Iris pigment epithelial cell (primary cell): ENCODE measurements at regions not wholly inside any gene's neighbourhood (a gene's known extent, or its start where the extent isn't known, plus 50 kb on each side); places are given as distances from the start of the nearest gene placed in this dataset.

Experiments used
- DNase-seq: peaks from one replicate; pipeline ENCODE4 v3.0.0-alpha.2; 2011; ENCODE audit warnings: low read depth

DNA sequence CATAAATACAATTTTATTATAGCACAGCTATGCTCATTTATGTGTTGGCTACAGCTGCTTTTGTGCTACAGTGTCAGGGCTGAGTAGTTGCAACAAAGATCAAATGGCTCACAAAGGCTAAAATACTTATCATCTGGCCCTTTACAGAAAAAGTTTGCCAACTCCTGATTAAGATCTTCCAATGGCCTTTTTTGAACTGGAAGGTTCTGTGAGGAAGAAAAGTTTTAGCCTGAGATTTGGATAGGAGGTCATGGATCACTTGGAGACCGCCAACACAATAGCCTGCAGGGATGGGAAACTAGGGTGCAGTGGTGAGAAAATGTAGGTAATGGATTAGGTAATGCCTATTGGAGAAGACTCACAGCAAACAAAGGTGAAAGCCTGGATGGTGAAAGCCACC, 169.8 kb downstream of the NOC3L start:
- peak; percentile 35 for DNase-seq

DNA sequence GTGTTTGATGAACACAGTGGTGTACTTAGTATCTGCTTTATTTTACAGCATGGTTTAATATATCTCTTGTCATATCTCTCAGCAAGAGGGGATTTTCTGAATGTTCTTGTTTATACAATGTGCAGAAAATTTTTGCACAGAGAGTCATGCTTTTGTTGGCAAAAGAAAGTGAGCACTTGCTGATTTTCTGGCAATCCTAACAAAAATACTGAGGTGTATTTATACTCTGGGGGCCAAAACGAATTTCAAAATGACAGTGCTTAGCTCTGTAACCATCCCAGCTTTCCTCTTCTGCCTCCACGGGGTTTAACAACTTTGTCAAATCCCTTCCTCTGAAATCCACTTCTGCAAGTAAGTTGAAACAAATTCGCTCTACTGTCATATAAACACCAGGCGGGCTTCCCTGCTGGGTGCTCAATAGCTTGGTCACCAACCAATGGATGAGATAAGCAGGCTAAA, 169.2 kb downstream of the NOC3L start:
- DNase-seq: peak; percentile 88

DNA sequence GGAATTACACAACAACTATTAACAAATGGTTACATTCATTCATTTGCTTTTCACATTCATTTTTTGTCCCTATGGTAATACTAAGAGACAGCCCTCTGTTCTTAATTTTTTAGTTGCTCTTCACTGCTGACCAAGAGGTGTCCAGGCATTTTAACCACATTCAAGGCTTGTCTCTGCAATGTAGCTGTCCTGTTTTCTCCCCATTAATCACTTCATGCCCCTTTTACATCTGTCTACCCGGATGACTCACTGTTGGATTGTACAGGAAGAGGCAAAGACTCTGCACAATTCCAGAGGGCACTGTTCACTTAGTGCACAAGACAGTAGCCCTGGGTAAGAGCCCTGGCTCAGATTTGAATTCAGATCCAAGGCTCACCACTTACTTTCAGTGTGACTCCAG, 168.5 kb downstream of the NOC3L start:
- peak; percentile 73 for DNase-seq

DNA sequence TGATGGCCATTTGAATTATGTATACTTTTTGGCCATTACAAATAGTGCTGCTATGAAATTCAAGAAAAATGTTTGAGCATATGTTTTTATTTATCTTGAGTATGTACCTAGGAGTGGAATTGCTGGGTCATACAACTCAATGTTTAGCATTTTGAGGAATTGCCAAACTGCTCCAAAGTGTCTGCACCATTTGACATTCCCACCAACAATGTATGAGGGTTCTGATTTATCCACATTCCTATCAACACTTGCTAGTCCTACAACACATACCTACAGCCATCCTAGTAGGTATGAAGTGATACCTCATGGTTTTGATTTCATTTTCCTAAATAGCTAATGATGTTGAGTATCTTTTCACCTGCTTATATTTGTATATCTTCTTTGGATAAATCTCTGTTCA, 165.5 kb downstream of the NOC3L start:
- DNase-seq: no peak

DNA sequence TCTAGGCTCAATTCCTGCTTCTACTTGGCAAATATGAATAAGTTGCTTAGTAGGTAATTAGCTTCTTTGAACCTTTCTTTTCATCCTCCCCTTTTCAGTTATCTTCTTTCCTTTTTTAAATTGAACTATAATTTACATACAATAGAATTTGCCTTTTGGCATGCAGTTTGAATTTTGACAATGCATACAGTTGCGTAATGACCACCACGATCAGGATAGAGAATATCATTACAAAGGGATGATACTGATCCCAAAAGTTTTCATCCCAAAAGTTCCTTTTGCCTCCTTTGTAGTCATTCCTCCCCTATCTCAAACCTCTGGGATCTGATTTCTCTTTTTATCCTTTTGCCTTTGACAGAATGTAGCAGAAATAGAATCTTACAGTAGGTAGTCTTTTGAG, 164.4 kb downstream of the NOC3L start:
- DNase-seq: no peak

DNA sequence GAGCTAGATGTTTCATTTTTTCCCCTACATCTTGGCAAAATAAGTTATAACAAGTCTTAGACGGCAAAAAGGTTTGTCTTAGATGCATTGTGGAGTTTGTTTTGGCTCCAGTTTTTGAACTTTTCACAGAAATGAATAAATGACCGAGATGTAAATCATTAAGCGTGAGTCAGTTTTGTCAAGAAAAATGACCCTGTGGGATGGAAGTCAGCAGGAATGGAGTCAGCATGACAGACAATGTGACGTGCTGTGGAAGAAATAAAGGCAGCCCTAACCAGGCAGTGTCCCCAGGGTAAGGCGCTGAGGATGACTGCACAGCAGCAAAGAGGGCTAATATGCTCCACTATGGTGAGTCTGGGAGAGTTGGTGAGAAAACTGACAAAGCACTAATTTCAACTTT, 163.2 kb downstream of the NOC3L start:
- DNase-seq: no peak

DNA sequence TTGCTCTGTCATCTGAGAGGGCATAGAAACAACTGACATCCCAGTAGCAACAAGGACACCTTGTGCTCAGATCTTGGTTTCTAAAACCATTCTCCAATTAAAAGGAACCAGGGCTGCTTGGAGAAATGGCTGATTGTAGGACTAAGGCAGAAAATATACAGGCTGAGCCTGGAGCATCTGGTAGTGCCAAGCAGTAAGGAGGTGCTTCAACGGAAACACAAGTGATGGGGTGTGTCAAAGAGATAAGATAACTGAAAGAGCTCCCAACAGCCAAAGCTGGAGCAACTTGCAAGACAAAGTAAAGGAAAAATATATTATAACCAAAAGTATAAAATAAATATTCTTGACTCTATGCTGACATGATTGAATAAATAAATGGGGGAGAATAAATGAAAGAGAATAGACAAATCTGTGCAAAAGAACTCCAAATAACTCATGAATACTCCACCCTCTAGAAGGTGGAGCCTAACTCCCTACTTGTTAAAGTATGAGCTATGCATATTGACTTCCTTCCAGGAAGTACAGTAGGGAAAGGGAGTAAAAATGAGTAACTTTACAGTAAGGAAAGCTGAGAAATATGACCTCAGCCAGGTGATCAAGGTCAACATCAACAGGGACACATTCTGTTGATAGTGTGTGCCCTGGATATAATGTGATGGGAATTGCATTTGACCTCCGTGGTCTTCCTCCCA, 162.4 kb downstream of the NOC3L start:
- DNase-seq: no peak

DNA sequence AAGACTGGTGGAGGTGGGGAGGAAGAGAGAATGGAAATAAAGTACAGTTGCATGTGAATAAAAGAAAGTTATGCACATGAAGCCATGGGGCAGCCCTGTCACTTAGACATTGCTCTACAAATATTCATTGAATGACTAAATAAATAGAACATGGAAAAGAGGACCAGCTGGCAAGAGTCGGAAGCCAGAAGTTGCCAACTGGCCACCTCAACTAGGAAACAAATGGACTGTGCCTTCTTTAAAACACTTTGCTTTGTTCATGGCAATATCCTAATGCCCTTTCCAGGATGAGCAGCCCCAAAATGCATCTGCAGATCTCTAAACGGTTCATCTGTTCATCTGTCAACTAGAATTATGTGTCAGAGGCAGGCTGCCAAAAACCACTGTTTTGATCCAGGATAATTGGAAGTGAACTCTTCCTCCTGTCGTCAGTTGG, 157.3 kb downstream of the NOC3L start:
- DNase-seq: peak; percentile 30

DNA sequence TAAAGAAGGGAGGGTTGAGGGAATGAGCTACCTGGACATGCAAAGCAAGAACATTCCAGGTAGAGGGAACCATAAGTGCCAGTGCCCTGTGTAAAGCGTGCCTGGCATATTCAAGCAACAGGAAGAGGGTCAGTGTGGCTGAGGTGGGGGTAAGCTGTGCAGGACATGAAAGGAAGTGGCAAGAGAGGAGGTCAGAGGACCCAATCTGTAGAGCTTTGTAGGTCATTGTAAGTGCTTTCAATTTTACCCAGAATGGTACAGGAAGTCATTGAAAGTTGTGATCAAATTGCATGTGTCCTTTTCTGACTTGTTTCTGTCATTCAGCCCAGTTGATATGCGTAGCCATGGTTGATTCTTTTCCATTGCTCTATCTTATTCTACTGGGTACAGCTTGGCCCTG, 156.6 kb downstream of the NOC3L start:
- no peak for DNase-seq

DNA sequence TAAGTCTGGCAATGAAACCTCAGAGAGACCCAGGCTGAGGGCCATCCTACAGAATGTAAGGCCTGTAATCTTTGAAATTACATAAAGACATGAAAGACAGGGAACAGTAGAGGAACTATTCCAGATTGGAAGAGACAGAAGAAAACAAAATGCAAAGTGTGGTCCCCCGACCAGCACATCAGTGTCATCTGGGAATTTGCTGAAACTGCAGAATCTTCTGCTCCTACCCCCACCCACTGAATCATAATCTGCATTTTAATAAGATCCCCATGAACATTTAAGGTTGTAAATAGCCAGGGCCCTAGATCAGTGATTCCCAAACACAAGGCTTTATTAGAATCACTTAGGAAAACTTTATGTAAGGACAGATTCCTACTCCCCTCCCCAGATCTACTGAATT, 154.4 kb downstream of the NOC3L start:
- no peak for DNase-seq

DNA sequence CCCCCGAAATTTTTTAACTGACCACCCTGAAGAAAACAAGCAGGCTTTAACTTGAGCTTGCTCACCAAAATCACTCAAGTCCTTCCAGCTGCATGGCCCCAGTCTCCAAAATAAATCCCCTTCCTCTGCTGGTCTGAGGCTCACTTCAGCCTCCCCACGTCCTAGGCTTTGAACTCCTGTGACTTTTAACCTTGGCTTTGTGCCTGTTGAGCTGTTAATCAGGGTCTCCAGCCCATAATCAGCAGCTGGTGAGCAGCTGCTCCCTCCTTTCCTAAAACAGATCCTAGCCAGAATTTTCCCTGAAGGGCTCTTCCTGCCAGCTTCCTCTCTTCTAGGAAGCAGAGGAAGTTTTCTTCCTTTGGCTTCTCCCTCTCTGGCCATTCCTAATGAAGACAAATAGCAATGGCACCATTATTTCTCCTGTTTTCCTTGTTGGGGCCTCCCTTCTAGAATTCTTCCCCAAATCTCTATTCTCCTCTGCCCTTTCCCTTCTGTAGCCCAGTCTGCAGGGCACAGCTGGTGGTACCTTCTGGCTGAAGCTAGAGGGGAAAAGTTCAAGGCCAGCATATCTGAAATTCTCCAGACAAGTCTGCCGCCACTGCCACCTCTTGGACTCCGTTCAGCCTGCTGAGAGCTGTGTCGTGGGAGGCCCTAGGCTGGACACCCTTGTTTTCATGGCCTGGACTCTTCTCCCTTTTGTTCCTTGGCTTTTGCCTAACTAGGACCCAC, 152.1 kb downstream of the NOC3L start:
- DNase-seq: no peak

DNA sequence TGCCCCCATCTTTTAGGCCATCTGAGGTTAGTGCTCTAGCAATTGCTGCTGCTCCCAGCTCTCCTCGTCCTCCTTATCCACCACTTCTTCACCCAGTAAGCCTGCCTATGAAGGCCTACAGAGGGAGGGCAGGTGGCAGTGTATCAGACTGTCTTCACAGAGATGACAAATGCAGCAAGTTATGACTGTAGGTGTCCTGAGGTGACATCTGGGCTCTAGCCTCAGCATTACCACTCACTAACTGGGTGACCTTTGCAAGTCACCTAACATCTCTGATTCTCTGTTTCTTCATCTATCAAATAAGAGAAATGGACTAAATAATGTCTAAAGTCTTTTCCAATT, 151.6 kb downstream of the NOC3L start:
- no peak for DNase-seq

DNA sequence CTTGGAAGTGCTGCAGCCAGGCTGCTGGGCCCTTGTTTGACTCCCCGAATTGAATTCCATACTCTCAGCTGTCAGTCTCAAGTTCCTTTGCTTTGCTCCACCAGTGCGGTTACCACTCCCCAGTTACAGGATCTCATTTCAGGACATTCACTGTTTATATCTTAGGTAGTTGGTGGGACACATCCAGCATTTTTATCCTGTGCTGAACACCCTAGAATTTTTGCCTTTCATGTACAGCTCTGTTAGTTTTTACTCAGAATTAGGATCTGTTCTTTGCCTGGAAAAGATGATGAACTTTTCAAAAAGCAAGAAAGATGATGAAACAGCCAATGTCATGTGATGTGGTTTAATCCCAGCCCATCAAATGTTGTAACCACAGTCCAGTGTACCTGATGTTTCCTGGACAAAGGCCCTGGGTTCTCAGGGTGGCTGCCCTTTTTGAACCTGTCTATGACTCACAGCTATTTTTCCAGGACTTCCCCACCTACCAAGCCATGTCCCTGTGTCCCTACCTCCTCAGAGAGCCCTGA, 149.7 kb downstream of the NOC3L start:
- peak; percentile 71 for DNase-seq

DNA sequence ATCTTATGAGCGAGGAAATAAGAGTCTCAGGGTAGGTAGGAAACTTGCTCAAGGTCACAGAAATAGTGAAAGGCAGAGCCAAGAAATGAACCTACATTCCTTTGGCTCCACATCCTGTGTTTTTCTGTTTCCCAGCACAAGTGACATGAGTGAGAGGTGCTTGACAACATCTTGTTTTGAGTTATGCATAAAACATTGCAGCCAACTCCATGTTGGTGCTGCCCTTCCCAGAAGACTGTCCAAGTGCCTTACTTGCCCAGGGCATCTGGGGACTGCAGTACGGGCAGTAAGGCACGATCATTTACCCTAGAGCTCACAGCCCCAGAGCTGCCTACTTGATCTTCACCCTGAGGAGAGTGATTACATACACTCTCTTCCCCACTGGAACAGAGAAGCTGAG, 148.8 kb downstream of the NOC3L start:
- no peak for DNase-seq

DNA sequence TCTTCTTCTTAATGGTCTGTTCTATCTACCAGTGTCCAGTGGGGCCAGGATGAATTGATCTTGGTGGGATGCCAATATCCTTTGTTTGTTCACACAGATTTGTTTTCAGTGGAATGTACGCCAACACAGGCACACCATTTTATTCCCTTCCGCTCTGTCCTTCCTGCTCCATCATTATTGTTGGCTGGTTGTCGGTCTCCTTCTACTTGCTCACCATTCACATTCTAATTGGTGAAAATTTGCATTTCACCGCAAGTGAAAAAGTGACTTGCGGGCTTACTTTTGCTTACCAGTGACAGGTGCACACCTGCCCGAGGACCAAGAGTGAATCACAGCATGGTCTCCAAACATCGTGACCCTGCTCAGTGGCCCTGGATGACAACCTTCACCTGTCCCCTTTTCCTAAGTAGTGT, 148.3 kb downstream of the NOC3L start:
- no peak for DNase-seq

DNA sequence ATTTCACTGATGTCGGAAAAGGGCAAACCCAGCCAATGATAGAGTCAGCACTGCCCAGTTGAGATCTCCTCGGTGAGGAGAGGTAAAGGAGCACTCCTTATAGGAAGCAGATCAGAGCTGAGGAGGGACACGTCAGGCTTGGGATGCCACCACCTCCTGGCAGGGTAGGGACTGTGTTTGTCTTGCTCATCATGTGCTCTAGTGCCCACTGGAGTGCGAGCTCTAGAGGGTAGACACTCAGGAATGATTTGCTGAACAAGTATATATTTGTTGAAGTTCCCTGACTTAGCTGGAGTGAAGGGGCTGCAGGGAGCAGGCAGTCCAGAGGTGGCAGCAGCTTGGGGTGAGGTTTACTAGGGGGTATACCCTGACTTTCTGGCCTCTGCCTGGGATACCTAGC, 146.5 kb downstream of the NOC3L start:
- DNase-seq: no peak

DNA sequence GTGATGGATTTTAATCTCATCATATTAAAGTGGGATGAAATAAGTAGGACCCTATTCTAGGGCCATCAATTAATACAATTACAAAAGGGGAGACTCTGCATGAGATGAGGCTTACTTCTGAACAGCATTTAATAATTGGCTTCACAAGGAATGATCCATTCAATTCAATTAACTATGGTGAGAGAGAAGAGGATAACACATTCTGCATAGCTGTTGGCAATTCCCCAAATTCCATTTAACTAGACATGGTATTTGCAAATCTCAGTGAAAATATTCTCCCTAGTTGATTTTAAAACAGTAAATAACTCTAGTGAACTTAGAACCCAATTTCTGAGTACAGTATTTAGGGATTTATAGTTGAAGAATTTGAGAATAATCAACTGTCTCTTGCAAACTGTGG, 145.3 kb downstream of the NOC3L start:
- no peak for DNase-seq

DNA sequence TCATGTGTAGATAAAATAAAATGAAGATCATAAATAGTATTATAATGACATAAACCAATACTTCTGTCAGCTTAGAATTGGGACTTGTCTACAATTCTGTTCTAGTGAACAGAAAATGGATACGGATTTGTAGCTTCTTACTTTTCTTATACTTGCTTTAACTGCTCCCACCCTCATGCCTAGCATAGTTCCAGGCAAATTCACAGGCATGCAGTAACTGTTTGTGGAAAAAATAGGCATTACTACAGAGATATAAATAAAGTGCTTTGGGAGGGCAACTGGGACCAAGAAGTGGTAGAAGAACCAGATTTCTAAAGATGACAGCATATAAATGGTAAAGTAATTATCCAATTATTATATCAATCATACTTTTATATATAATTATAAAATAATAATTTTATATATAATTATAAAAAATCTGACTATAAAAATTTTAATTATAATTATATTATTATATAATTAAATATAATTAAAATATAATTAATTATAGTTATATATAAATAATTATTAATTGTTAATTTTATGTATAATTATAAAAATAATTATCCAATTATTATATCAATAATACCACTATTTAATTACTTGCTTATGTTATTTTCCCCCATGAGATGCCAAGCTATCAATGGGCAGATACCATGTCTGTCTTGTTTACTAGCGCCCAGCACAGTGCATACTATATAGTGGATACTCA, 144.1 kb downstream of the NOC3L start:
- DNase-seq: no peak

DNA sequence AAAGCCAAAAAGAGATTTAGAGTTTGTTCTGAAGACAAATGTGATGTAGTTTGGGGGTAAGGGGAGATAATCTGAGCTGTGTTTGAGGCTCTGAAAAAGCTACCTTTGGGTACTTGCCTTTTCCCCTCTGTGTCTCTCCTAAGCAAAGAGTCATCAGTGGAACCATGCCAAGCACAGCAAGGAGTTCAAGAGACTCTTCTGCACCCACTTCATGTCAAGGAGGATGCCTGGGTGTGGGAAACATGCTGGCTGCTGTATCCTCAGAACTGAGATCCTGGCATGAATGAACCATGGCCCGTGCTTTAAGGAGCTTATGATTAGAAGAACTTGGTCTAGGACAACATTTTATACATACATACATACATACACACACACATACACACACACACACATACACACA, 142.9 kb downstream of the NOC3L start:
- peak; percentile 46 for DNase-seq

DNA sequence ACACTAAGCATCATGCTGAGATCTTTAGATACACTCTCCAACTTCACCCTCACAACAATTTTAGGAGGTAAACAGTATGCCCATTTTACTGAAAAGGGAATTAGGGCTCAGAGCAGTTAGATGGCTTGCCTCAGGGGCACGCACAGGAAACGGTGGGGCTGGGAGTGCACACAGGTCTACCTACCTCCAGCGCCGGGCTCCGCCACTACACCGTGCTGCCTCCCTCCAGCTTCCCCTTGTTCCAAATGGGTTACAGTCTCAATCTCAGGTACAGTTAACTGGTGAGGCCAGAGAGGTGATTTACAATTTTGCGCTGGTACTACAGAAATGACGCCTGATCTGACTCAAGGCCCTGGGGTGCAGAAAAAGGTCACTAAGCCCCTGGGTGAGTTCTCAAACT, 142.0 kb downstream of the NOC3L start:
- DNase-seq: no peak

DNA sequence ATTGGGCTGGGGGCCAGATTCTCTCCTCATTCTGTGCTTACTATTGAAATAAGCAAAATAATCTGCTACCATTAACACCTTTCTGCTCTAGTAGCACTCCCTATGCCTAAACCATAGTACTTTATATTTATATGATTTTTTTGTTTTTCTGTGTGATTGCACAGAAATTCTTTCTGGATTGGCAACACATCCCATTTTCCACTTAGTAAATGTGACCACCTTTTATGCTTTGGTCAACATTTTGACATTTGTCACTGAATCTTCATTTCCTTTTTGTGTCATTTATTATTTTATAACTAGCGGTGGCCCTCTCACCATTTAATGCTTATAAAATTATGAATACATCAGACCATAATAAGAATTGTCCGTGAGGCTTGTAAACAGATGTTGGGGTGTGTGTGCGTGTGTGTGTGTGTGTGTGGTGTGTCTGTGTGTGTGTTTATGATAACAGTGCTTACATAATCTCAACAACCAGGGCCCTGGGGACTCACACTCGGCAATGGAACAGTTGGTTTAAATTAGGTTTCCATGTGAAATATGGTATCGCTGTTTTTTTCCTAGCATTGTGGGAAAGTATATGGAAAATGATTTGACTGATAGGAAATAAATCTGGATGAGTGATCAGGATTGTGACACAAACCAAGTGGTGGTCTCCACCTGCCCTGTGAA, 138.9 kb downstream of the NOC3L start:
- DNase-seq: no peak

DNA sequence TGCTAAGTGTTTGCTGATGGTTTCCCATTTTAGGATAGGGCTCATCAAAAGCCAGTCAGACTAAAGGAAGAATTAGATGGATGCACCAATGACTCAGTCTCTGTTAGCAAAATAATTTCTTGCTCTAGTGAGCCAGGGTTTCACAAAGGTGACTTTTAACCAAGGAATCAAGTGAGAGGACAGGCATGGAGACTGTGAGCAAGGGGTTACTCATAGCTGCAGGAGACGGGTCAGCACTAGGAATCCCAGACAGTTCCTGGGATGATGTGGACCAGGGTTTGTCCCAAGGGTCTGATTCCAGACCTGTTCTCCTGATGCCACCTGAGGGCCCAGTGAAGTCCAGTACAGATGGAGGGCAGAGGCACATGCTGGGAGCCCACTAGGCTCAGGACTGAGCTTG, 138.1 kb downstream of the NOC3L start:
- DNase-seq: peak; percentile 40

DNA sequence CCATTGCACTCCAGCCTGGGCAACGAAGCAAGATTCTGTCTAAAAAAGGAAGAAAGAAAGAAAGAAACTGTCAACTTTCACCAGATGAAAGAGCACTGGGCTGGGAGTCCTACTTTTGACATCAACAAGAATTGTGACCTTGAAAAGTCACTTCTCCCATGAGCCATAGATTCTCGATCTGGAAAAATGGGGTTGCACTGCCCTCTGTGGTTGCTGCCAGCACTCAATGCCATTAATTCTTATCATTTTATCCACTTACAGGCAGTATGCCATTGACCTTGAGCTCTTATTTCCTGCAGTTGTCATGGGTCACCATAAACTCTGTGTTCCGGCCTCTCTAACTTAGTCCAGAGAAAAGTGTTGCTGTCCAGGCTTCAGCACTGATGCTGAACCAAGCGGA, 137.2 kb downstream of the NOC3L start:
- no peak for DNase-seq
